GM18519 (cell line): ENCODE measurements at regions not wholly inside any gene's neighbourhood (a gene's known extent, or its start where the extent isn't known, plus 50 kb on each side); places are given as distances from the start of the nearest gene placed in this dataset.

Experiments used
- ATAC-seq: cut with Tn5 transposase; IDR thresholded peaks from one replicate; pipeline ENCODE4 v1.9.1; 2021; ENCODE audit warnings: mild to moderate bottlenecking, moderate library complexity; ENCODE audit not compliant: unreplicated experiment, low FRiP score

DNA sequence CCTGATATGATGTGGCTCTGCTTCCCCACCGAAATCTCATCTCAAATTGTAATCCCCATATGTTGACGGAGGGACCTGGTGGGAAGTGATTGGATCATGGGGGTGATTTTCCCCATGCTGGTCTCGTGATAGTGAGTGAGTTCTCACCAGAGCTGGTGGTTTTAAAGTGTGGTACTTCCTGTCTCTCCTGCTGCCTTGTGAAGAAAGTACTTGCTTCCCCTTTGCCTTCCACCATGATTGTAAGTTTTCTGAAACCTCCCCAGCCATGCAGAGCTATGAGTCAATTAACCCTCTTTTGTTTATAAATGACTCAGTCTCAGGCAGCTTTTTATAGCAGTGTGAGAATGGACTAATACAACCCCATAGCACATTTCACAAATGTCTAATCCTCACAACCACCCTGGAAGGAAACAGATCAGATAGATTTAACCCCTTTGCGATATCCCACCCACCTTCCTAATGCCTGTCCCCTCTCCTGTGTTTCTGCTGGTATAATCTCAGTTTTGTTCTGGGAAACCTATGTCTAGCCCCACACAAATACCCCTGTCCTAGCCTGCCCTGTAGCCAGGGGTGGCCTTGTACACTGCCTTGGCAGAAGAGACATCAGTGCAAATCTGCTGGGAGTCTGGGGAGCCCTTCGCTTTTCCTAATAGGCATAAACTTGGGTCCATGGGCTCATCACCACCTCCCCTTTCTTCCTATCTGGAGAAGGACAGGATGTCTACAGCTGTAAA lies 157.0 kb upstream of the RAI14 start:
- peak; percentile 91 for ATAC-seq

DNA sequence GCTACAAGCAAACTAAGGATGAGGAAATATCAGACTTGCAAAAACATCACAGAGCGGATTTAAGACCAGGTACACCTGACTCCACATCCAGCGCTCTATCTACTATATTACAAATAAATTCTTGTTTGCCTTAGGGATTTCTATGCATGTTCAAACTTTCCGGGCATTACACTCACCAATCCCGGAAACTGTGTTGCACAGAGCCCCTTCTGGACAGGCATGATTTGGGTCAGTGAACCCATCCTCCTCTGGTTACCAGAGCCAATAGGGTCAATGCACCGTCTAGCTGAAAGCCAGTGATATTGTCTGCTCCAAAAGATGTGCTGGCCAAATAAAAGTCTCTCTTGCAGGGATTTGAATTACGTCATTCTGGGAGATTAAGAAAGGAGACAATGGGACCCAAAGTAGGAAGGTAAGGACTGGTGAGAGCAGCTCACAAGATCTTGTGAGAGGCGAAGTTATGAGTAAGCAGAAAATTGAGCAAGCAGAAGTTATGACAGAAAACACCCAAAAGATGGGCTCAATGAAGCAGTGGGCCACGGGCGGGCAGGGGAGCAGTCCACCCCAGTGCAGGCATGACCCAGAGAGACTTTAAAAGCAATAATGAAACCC lies 155.8 kb upstream of the RAI14 start:
- no peak for ATAC-seq

DNA sequence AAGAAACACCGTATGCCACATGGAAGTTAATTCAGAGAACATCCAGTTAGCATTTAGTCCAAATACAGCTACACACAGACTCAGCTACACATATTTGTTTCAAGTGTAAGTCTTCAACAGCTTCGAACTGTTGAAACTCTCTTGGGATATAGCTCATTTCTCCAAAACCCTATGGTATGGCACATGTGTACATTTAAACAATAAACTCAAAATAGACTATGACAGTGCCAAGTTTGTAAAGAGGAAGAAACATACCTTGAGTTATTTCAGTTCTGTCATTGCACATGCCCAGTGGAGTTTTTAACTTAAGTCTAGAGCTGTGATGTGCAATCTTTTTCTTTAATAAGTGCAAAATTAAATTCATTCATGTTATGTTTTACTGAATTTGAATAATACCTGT lies 155.1 kb upstream of the RAI14 start:
- ATAC-seq, result no peak

DNA sequence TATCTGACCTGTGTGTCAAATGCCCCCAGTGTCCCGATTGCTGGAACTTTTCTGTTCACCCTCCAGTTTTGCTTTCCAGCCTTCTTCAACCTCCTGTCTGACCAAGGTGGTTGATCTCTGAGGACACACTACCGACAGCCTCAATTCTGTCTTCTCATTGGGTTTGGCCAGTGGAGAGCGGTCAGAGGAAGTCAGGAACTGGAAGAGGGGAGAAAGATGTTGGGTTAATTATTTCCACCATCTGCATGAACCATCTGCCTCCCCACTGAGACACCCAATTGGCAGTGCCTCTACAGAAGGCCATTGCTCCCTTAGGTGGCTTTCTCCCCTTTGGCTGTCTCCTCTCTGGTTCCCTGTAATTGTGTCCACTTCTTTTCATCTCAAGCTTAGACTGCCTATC lies 154.3 kb upstream of the RAI14 start:
- ATAC-seq, result no peak

DNA sequence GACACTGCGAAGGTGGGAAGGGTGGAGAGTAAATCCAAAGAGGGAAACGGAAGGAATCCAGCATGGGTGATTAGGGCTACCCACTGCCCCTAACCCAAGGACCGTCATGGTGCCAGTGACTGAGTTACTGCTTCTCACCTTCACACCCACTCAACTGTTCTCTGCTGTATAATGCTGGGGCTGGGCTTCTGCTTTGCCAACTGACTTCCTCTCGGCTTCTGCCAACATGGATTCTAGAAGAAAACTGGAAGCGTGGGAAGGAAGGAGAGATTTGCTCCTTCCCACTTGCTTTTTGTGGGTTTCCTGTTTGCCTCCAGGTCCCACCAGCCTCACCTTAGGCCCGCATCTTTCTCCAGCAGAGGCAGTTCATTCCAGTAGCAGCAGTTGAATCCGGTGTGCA lies 153.5 kb upstream of the RAI14 start:
- no peak for ATAC-seq

DNA sequence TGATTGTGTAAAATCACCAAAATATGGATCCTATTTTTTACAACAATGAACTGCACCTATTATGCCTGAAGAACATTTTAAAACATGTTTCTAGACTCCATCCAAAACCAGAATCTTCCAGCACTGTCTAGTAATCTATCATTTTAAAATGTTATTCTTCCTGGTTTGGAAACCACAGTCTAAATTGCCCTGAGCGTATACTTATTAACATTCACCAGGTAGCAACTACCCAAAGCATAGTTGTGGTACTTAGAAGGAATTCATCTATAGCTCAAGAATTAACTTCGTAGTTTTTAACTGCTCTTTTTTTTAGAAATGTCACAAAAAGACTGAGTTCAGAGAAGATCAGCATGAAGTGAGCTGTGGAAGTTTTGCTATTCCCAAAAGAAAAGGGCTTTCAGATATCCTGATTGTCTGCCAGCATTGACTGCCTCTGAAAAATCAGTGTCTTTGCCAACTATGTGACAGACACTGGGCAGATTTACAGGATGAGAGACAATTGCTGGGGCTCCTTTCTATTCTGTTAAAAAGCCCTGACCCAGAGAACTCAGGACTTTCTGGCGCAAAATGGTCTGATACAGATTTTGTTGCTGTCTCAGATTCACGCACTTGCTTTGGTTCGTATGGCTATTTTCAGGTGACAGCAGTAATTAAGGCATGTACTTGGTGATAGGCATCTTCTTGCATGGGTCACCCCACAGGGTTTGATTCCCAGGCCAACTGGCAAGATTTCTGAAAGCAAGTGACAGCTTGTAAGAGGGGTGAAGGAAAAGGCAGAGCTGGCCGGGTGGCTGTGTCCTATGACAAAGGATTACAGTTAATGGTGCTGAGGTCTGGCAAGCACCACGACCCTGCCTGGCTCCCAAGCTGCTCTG lies 152.5 kb upstream of the RAI14 start:
- no peak for ATAC-seq

DNA sequence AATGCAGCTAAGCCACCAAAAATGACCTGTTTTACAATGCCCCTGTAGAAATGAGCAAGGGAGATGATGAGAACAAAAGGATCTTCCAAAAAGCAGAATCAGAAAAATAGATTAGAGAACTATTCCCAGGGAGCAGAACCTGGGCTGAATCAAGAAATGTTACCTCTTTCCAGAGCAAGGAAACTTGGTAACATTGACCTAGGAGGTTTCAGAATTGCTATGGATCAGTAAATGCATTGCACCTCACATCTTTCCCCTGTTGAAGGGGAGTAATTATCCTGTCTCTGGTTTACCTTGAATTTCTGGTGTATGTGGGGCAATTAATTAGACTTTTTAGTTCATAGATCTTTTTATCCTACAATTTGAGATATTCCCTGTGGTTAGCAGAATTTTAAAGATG lies 151.2 kb upstream of the RAI14 start:
- ATAC-seq, result no peak

DNA sequence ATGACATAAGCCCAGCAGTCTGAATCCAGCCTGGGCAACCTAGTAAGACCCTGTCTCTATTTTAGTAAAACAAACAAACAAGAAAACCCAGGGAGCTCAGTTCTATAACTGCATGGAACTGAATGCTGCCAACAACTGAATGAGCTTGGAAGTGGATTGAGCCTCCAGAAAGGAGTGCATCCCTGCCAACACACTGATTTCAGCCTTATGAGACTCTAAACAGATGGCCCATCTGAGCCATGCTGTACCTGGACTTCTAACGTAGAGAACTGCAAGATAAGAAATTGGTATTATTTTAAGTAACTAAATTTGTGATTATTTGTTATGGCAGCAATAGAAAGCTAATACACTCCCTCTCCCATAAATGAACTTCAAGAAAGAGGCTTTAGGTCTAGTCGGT lies 150.4 kb upstream of the RAI14 start:
- ATAC-seq, result no peak

DNA sequence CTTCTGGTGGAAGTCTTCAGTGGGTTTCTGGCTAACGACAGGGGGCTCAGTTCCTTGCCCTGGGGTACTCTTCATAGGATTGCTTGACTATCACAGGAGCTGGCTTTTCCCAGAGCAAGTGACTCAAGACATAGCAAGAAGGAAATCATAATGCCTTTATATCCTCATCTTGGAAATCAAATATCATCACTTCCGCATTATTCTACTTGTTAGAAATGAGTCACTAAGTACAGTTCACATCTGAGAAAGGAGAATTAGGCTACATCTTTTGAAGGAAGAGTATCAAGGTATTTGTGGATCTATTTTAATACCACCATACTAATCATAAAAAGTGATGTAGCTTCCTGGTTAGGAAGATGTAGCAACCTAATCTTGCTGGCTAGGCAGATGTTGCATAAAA lies 148.2 kb upstream of the RAI14 start:
- no peak for ATAC-seq

DNA sequence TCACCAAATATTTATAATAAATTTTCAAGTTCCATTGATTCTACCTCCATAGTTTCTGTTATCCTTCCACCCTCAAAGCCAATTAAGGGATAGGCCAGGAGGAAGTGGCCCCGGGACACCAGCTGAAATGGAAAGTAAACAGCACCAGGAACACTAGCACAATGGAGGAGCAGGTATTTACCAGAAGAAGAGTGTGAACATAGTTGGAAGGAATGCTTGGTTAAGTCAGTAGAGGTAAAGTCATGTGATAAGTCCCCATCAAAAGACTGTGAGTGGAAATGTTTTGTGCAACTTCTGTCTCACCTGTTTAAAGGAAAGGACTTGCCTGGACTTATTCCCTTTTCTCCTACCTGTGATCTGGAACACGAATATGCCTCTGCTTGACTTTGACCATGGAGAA lies 146.7 kb upstream of the RAI14 start:
- no peak for ATAC-seq

DNA sequence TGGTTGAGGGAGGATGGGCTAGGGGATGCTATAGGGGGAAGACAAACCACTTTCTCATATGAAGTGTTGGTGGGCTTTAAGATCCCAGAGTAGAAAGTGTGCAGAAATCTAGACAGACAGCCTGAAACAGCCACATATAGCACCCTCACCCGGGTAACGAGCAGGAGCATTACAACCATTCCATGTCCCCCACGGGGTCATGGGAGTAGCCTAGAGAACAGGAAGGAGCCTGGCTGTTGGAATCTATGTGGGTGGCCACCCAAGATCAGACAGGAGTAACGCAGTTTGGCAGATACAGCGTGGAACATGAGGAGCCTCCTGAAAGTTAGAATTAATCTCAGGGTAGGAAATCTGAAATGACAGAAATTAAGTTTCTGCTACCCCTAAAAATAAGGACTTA lies 146.1 kb upstream of the RAI14 start:
- no peak for ATAC-seq

DNA sequence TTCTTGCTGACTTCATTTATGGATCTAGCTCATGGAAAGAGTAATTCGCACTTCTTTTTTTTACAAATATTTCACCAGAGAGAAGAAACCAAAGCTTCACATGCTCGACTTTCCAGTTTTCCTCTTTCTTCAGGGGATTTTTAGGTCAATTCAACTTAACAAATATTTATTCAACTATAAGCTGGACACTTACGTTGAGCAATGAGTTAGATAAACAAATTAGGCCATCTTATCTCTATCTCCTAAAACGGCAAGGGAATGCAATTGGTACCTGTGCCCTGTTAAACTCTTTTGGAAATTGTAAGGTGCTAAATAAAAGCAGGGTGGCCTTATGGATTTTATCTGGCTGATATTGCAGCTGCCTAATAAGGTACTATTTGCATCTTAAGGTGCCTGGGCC lies 145.1 kb upstream of the RAI14 start:
- ATAC-seq, result no peak

DNA sequence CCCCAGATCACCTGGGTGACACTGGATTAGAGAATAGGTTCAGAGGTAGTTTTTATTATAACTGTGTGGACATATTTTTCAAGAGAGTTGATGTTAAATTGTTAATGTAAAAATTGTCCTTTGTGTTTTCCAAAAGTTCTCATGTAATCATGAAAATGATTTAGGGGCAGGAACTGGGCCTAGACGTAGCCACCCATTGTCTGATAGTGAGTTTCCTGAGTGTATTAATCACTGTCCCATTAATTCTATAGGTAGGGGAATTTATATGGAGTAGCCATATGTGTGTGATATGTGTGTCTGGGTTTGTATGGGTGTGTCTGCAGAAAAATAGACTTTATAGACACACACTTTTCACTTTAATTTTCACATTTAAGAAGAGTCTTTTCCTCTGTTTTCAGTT lies 144.6 kb upstream of the RAI14 start:
- ATAC-seq, result no peak

DNA sequence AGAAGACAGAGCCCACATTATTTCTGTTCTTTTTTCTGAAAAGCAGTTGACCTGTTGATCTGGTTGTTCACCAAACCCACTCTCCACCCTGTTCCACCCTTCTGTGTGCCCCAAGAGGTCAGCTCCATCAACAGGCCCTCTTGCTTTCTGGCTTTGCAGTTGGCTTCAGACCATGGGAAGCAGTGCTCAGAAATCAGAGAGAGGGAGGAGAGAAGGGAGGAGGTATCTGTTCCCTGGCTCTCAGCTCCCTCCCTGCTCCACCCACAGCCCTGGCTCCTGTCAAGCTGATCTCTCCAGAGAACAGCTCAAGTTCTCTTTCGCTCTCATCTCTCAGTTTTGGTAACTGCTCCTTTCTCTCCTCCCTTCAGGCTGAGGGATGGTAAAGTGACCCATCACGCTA lies 144.2 kb upstream of the RAI14 start:
- ATAC-seq, result no peak

DNA sequence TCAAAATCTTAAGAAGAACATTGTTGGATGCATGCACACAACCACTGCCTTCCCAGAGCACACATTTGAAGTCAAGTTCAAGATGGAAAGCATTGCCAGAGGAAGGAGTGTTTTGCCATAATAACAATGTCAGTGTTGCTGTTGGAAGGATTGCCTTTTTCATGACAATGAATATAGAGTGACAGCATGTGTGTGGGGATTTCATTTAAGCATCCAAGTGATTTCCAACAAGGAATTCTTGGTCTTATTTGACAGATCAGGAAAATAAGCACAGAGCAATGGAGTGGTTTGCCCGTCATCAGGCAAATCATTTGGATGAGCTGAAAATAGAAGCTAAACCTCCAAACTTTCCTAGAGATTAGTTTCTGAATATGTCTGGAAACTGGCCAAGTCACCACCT lies 140.0 kb upstream of the RAI14 start:
- ATAC-seq, result no peak

DNA sequence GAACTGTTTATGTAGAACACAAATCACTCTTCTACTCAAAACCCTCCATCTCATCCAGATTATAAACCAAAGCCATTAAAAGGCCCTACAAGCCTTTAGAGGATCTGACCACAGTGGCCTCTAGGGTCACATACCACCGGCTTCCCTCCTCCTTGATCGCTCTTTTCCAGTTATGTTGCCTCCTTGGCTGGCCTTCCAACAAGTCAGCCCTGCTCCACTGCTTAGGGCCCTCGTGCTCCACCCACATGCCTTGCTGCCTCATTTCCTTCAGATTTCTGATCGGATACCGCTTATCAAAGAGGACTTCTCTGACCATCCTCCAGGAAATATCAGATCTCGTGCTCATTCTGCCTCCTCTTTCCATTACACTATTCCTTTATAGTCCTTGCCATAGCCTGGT lies 139.4 kb upstream of the RAI14 start:
- ATAC-seq, result no peak

DNA sequence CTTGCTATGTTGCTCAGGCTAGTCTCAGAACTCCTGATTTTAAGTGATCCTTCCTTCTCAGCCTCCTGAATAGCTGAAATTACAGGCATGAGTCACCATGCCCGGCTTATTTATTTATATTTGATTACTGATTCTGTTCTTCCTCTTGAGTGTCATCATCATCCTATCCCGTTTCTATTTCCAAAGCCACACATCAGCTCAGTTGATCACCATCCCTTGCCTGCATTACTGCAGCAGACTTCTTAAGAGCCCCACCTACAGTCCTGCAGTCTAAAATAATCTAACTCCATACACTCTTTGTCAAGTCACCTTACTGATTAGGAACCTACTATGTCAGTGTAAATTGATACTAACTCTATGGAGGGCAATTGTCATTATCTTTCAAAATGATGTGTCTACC lies 138.9 kb upstream of the RAI14 start:
- no peak for ATAC-seq

DNA sequence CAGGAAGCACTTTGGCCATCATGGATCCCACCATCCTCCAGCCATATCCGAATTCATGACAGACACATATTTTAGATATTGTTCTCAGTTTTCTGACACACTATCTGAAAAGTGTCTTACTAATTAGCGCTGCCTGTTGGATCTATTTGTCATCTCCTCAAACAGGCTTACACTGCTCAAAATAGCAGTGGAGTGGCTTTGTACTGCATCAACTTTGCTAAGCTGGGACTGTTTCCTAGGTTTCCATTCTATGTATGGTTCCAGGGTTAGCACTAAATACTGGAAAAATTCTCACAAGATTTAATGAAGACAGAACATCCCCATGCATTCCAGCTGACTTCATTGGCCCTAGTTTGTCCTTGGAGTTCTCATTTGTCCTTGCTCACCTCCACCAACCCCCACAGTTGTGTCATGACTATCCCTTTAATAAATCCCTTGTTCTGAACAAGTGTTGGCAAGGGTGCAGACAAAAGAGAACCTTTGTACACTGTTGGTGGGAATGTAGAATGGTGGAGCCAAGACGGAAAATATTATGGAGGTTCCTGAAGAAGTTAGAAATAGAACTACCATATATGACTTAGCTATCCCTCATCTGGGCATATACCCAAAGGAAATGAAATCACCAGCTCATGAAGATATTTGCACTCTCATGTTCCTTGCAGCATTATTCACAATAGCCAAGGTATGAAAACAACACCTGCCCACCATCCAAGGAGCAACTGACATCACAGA lies 136.5 kb upstream of the RAI14 start:
- no peak for ATAC-seq

DNA sequence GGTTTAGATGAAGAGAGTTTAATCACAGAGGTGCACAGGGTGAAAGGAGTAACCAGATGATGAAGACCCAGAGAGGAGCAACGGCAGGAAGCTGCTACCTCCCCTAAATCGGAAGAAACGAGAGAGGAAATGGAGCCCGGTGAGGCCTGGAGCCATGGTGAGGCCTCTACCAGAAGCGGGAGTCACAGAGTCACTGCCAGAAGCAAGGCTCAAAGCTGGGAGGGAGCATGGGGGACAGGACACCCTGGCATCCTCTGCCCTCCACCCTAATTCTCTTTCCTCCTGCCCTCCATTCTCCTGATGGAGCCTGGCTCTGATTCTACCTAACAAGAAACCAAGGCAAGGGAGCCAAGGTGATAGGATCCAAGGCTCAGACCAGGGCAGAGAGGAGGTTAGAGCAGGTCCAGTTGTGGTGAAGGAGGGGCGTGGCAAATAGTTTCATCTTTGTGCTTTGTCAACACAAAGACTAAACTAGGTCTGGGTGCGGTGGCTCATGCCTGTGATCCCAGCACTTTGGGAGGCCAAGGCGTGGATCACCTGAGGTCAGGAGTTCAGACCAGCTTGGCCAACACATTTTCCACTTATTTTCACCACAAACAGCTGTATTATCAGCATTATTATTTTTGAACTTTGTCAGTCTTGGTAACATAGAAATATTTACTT lies 134.4 kb upstream of the RAI14 start:
- no peak for ATAC-seq

DNA sequence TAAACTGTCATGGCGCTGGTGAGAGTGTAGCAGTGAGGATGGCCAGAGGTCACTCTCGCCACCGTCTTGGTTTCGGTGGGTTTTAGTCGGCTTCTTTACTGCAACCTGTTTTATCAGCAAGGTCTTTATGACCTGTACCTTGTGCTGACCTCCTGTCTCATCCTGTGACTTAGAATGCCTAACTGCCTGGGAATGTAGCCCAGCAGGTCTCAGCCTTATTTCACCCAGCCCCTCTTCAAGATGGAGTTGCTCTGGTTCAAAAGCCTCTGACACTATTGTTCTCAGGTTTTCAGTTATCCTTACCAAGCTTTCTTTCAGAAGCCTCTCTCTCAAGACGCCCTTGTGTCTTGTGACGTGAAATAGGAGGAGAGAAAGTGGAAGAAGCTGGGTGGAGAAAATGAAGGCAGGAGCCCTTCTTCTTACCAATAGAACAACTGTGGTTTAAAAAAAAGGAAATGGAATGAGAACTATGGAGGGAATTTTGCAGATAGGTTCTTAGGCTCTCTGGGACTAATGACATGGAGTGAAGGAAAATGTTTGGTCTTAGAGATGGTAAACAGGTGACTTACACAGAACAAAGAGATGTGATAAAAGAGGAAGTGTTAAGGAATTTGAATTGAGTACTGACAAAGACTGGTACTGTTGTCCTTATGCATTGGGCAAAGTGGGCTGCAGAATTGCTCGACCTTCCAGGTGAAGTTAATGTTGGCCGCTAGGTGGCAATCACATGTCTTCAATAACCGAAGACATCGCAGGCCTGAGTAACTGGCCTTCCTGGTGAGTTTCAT lies 133.3 kb upstream of the RAI14 start:
- no peak for ATAC-seq
